ENCODE measurements at regions not wholly inside any gene's neighbourhood (a gene's known extent, or its start where the extent isn't known, plus 50 kb on each side); places are given as distances from the start of the nearest gene placed in this dataset.
"Not testable (repeated sequence)": the region's sequence is repeated elsewhere in the genome, so short reads cannot be mapped to it uniquely, and the experiment has no call there.

GRCh38 chr5:2168601-2169429, 286.1 kb upstream of the IRX4 start:
- DNase-seq: no peak

GRCh38 chr5:2167671-2168070, 284.9 kb upstream of the IRX4 start:
- DNase-seq: no peak

GRCh38 chr5:2166979-2167377, 284.3 kb upstream of the IRX4 start:
- DNase-seq: no peak

- no peak for DNase-seq
These were observed 283.7 kb upstream of the IRX4 start for GRCh38 chr5:2166306-2166978.

- DNase-seq: no peak
These were observed 283.0 kb upstream of the IRX4 start for GRCh38 chr5:2165615-2166305.

- no peak for DNase-seq
These were observed 282.5 kb upstream of the IRX4 start for GRCh38 chr5:2165203-2165602.

- no peak for DNase-seq
These were observed 281.9 kb upstream of the IRX4 start for GRCh38 chr5:2164586-2164985.

- no peak for DNase-seq
These were observed 281.3 kb upstream of the IRX4 start for GRCh38 chr5:2163940-2164490.

GRCh38 chr5:2163060-2163856, 280.5 kb upstream of the IRX4 start:
- no peak for DNase-seq

GRCh38 chr5:2160811-2161210, 278.1 kb upstream of the IRX4 start:
- no peak for DNase-seq

- DNase-seq: no peak
These were observed 276.0 kb upstream of the IRX4 start for GRCh38 chr5:2158767-2159166.

- no peak for DNase-seq
These were observed 275.4 kb upstream of the IRX4 start for GRCh38 chr5:2158109-2158508.

- DNase-seq: no peak
These were observed 274.6 kb upstream of the IRX4 start for GRCh38 chr5:2157372-2157771.

- no peak for DNase-seq
These were observed 273.8 kb upstream of the IRX4 start for GRCh38 chr5:2156358-2157059.

- no peak for DNase-seq
These were observed 272.8 kb upstream of the IRX4 start for GRCh38 chr5:2155556-2155955.

GRCh38 chr5:2153802-2154201, 271.1 kb upstream of the IRX4 start:
- DNase-seq: no peak

GRCh38 chr5:2153350-2153749, 270.6 kb upstream of the IRX4 start:
- DNase-seq: no peak

- DNase-seq: not testable (repeated sequence)
These were observed 268.7 kb upstream of the IRX4 start for GRCh38 chr5:2151301-2151888.

- DNase-seq: no peak
These were observed 266.4 kb upstream of the IRX4 start for GRCh38 chr5:2149195-2149539.

- DNase-seq: no peak
These were observed 265.8 kb upstream of the IRX4 start for GRCh38 chr5:2148312-2149194.

Measured in left kidney (tissue), 1 donor.